Lung (tissue), 11 donors: ENCODE measurements at regions not wholly inside any gene's neighbourhood (a gene's known extent, or its start where the extent isn't known, plus 50 kb on each side); places are given as distances from the start of the nearest gene placed in this dataset.
A peak's percentile ranks its signal among the peaks of the same experiment; 100 is the strongest.

Experiments
- ATAC-seq: fragments of 200-7000 bp; cut with Tn5 transposase; one replicate; pipeline ENCODE4 v1.9.1; 2020; ENCODE audit warnings: moderate number of reproducible peaks; ENCODE audit not compliant: insufficient read depth, low FRiP score
- DNase-seq, 3 donors: peaks; one replicate each; pipeline ENCODE4 v3.0.0-alpha.2; 2013 to 2017
- H3K27ac ChIP-seq, 2 donors: one replicate each; pipeline ENCODE4 v1.5.1; 2013; ENCODE audit warnings: mild to moderate bottlenecking in 2 of 2, moderate library complexity in 2 of 2, control low read depth in 1 of 2, inconsistent platforms in 1 of 2, low read depth in 1 of 2, low read length in 1 of 2
- H3K27me3 ChIP-seq, 3 donors: one replicate each; pipeline ENCODE4 v1.5.1; 2013; ENCODE audit warnings: low read length in 2 of 3; ENCODE audit not compliant: control insufficient read depth in 3 of 3, insufficient read depth in 3 of 3
- H3K36me3 ChIP-seq, 4 donors: one replicate each; pipeline ENCODE4 v1.5.1; 2013; ENCODE audit warnings: low read length in 4 of 4, mild to moderate bottlenecking in 1 of 4, moderate library complexity in 1 of 4; ENCODE audit not compliant: control insufficient read depth in 4 of 4, insufficient read depth in 4 of 4
- H3K4me1 ChIP-seq, 5 donors: one replicate each; pipeline ENCODE4 v1.5.1; 2013; ENCODE audit warnings: low read length in 5 of 5, mild to moderate bottlenecking in 2 of 5, moderate library complexity in 1 of 5; ENCODE audit not compliant: control insufficient read depth in 5 of 5, insufficient read depth in 5 of 5
- H3K4me3 ChIP-seq: one replicate; pipeline ENCODE4 v1.5.1; 2013; ENCODE audit warnings: mild to moderate bottlenecking, control low read depth, moderate library complexity
- H3K9ac ChIP-seq, 2 donors: one replicate each; pipeline ENCODE4 v1.5.1; 2013; ENCODE audit warnings: low read length in 2 of 2, control low read depth in 1 of 2; ENCODE audit not compliant: insufficient read depth in 1 of 2
- H3K9me3 ChIP-seq, 4 donors: one replicate each; pipeline ENCODE4 v1.5.1; 2013; ENCODE audit warnings: low read length in 3 of 4, mild to moderate bottlenecking in 1 of 4, moderate library complexity in 1 of 4; ENCODE audit not compliant: control insufficient read depth in 4 of 4, insufficient read depth in 3 of 4
- CTCF ChIP-seq: IDR thresholded peaks from 2 replicates; pipeline ENCODE4 v1.5.1; 2012; ENCODE audit warnings: mild to moderate bottlenecking; ENCODE audit errors: control extremely low read depth, extremely low read depth
- WGBS, 2 donors: extraction: QIAGEN DNeasy Blood & Tissue Kit; methylation state at CpG; one replicate each; pipeline ENCODE4 v1.1.7; 2013; 5-methylcytosine and 5-hydroxymethylcytosine counted together
- donor health status: control.
- donor health status: control.
- donor health status: Bipolar disorder and iron deficiency.
- donor health status: healthy.
- donor health status: DM: yes; HTN: yes; CAD: no.

DNA sequence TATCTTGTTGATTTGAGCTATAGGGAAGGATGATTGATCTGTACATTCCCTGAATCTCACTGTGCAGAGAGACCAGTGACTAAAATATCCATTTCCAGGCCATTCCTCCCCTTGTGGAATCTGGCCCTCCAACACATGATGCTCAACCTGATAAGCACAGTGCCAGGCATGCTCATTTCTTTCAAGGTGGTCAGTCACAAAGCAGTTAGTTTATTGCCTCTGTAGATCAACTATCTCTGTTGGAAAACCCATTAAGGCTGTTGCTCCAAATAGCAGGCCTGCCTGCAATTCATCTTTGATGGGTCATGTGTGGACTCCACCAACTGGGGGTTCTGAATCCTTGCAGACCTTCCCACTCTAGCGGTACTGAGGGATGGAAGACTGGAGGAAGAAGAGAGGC is 168.6 kb upstream of the FOXK1 start:
- Histone ChIP-seq H3K9me3 (peaks cover 0 to 9% (median 0%) of the 10 kb centered on the region in 4 donors), H3K36me3 (no peaks in the 10 kb centered on the region), H3K27me3 (no peaks in the 10 kb centered on the region), H3K9ac (no peak overlapping the region), H3K4me1 (peaks cover 0 to 2% (median 0%) of the 10 kb centered on the region in 5 donors), H3K4me3 (no peak overlapping the region), H3K27ac (no peak overlapping the region)
- ATAC-seq (no peak), DNase-seq (no peak)
- TF ChIP-seq CTCF, result no peak
- WGBS, 2 donors, result 96 to 100% methylated on average over 1 of the region's 1 CpG

GRCh38 chr7:4519819-4520520 is 162.1 kb upstream of the FOXK1 start:
- 57 to 62% methylated on average over 7 of the region's 7 CpGs for WGBS, 2 donors
- ATAC-seq (no peak), DNase-seq (peak in 1 of 3 donors; percentile 3)
- no peak overlapping the region for H3K27ac ChIP-seq
- H3K9me3 ChIP-seq, result peaks cover 0 to 5% (median 2%) of the 10 kb centered on the region in 4 donors
- no peaks in the 10 kb centered on the region for H3K27me3 ChIP-seq
- H3K4me3 ChIP-seq, result no peak overlapping the region
- H3K4me1 ChIP-seq, result no peaks in the 10 kb centered on the region
- TF ChIP-seq CTCF, result no peak
- H3K36me3 ChIP-seq, result no peaks in the 10 kb centered on the region
- H3K9ac ChIP-seq, result no peak overlapping the region

DNA sequence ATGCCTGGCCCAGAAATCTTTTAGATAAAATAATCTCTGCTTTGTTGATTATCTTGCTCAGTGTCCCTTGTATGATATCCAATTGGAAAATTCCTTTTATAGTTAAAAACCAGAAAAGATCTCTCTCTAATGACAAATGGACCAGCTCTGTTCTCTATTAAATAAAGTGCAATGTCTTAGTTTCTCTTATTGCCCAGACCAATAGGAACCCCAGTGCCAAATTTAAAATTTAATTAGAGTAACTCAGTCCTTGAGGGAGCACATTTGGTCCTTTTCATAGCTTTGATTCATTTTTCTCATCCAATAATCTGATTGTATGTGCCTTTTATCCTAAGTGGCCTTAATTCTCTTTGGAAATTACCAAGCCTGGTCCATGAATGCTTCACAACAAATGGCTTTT is 158.9 kb upstream of the FOXK1 start:
- Histone ChIP-seq H3K9me3 (peaks cover 0 to 5% (median 2%) of the 10 kb centered on the region in 4 donors), H3K4me3 (no peak overlapping the region), H3K27me3 (no peaks in the 10 kb centered on the region), H3K27ac (no peak overlapping the region), H3K4me1 (no peaks in the 10 kb centered on the region), H3K36me3 (no peaks in the 10 kb centered on the region), H3K9ac (no peak overlapping the region)
- DNase-seq (no peak), ATAC-seq (no peak)
- TF ChIP-seq CTCF, result no peak

- no peak overlapping the region for H3K9ac ChIP-seq
- H3K9me3 ChIP-seq, result peaks cover 0 to 5% (median 2%) of the 10 kb centered on the region in 4 donors
- H3K27me3 ChIP-seq, result no peaks in the 10 kb centered on the region
- DNase-seq (no peak), ATAC-seq (no peak)
- H3K4me1 ChIP-seq, result no peaks in the 10 kb centered on the region
- no peaks in the 10 kb centered on the region for H3K36me3 ChIP-seq
- 58 to 69% methylated on average over 6 of the region's 6 CpGs for WGBS, 2 donors
- H3K27ac ChIP-seq, result no peak overlapping the region
- no peak overlapping the region for H3K4me3 ChIP-seq
- TF ChIP-seq CTCF, result no peak
Measured at GRCh38 chr7:4523873-4524272, 158.2 kb upstream of the FOXK1 start.
